Peyer's patch (tissue), 4 donors: ENCODE measurements at regions not wholly inside any gene's neighbourhood (a gene's known extent, or its start where the extent isn't known, plus 50 kb on each side); places are given as distances from the start of the nearest gene placed in this dataset.
"Not testable (repeated sequence)": the region's sequence is repeated elsewhere in the genome, so short reads cannot be mapped to it uniquely, and the experiment has no call there.

Experiments
- DNase-seq, 3 donors: peaks; one replicate each; pipeline ENCODE4 v3.0.0-alpha.2; 2017 to 2019
- H3K27ac ChIP-seq, 4 donors: fragments of 200-600 bp; sonication (generic); one replicate each; pipeline ENCODE4 v1.5.1; 2016 to 2019
- H3K27me3 ChIP-seq, 2 donors: fragments of 200-600 bp; sonication (generic); one replicate each; pipeline ENCODE4 v1.5.1; 2019
- H3K36me3 ChIP-seq, 3 donors: fragments of 200-600 bp; sonication (generic); one replicate each; pipeline ENCODE4 v1.5.1; 2016 to 2019
- H3K4me1 ChIP-seq, 4 donors: fragments of 200-600 bp; sonication (generic); one replicate each; pipeline ENCODE4 v1.5.1; 2016 to 2019
- H3K4me3 ChIP-seq, 4 donors: fragments of 200-600 bp; sonication (generic); 1 replicate in 3 of 4; 2 replicates in 1 of 4; pipeline ENCODE4 v1.5.1; 2016 to 2019; ENCODE audit warnings: mild to moderate bottlenecking in 1 of 4
- H3K9me3 ChIP-seq, 4 donors: fragments of 200-600 bp; sonication (generic); one replicate each; pipeline ENCODE4 v1.5.1; 2016 to 2019; ENCODE audit warnings: mild to moderate bottlenecking in 1 of 4
- POLR2A ChIP-seq, 2 donors: fragments of 450-650 bp; IDR thresholded peaks; one replicate each; pipeline ENCODE4 v1.5.1; 2017; ENCODE audit warnings: antibody characterized with exemption in 2 of 2, mild to moderate bottlenecking in 2 of 2, moderate library complexity in 2 of 2
- TF ChIP-seq, protein P1 (sequence below), 6 experiments: fragments of 450-650 bp in 4 of 6; fragments of 200-600 bp in 2 of 6; sonication (generic) in 1 of 6; IDR thresholded peaks; one replicate each; pipeline ENCODE4 v1.5.1; 2017 to 2019; ENCODE audit warnings: antibody characterized with exemption in 6 of 6, mild to moderate bottlenecking in 3 of 6, moderate library complexity in 1 of 6

DNA sequence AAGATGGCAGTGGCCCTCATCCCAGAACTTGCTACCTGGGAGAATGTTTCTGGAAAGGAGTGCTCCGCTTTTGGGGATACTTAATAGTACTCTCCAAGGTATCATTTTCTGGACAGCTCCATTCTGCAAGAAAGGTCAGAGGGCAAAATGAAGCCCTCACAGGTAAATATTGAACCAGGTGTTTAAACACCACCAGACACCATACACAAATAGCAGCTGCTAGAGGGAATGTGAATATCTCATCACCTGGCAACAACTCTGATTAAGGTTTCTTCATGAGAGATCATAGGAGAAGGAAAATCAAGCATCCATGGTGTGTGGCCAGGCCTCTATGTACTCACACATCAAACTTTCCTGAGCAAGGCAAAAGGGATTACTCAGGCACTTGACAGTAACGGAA, 226.1 kb upstream of the FAT3 start:
- no peaks in the 10 kb centered on the region for H3K4me1 ChIP-seq
- no peaks in the 10 kb centered on the region for H3K27me3 ChIP-seq
- no peak for DNase-seq
- H3K9me3 ChIP-seq, result no peaks in the 10 kb centered on the region
- H3K4me3 ChIP-seq, result no peak overlapping the region
- H3K36me3 ChIP-seq, result no peaks in the 10 kb centered on the region
- no peak overlapping the region for H3K27ac ChIP-seq
- TF ChIP-seq, protein P1, sequence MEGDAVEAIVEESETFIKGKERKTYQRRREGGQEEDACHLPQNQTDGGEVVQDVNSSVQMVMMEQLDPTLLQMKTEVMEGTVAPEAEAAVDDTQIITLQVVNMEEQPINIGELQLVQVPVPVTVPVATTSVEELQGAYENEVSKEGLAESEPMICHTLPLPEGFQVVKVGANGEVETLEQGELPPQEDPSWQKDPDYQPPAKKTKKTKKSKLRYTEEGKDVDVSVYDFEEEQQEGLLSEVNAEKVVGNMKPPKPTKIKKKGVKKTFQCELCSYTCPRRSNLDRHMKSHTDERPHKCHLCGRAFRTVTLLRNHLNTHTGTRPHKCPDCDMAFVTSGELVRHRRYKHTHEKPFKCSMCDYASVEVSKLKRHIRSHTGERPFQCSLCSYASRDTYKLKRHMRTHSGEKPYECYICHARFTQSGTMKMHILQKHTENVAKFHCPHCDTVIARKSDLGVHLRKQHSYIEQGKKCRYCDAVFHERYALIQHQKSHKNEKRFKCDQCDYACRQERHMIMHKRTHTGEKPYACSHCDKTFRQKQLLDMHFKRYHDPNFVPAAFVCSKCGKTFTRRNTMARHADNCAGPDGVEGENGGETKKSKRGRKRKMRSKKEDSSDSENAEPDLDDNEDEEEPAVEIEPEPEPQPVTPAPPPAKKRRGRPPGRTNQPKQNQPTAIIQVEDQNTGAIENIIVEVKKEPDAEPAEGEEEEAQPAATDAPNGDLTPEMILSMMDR (IDR thresholded peaks at IDR 0.05), result no peak
- no peak for TF ChIP-seq POLR2A (IDR thresholded peaks at IDR 0.05)

DNA sequence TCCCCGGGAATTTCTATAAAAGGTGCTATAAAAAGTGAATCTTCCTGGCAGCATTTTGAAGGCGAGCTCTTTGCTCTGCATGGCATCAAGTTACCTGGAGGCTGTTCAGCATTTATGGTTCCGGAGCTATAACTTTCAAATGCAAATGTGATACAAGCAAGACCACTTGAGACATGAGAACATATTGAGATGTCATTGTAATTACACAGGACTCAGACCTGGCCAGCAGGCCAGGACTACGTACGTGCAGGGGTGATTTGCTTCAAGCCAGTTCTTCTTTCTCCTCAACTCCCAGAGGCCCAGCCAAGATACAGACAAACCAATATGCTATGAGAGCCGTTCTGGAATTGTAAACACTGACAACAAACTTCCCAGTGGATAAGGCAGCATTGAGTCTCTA, 227.4 kb upstream of the FAT3 start:
- TF ChIP-seq POLR2A (IDR thresholded peaks at IDR 0.05), result no peak
- TF ChIP-seq, protein P1 (IDR thresholded peaks at IDR 0.05), result no peak
- Histone ChIP-seq H3K4me1 (no peaks in the 10 kb centered on the region), H3K27me3 (no peaks in the 10 kb centered on the region), H3K9me3 (no peaks in the 10 kb centered on the region), H3K36me3 (no peaks in the 10 kb centered on the region), H3K27ac (no peak overlapping the region), H3K4me3 (no peak overlapping the region)
- DNase-seq, result no peak

DNA sequence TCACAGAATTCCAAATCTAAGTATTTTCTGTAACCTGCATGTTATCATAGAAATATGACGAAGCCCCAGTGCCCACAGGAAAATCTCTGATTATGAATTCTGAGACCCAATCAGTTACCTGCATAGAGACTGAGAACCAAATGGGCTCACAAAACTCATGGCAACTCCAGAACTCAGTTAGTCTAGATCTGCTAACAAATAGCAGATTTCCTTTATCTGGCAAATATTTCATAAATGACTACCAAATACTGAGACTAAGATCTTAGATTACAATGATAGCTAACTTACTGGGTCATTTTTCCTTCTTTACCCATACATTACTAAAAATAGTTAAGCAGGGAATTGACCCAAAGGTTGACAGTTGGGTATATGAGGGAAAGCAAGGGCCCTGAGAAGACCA, 228.1 kb upstream of the FAT3 start:
- no peak for DNase-seq
- no peaks in the 10 kb centered on the region for H3K4me1 ChIP-seq
- H3K36me3 ChIP-seq, result no peaks in the 10 kb centered on the region
- no peak overlapping the region for H3K4me3 ChIP-seq
- no peak overlapping the region for H3K27ac ChIP-seq
- no peaks in the 10 kb centered on the region for H3K27me3 ChIP-seq
- no peaks in the 10 kb centered on the region for H3K9me3 ChIP-seq
- TF ChIP-seq, protein P1 (IDR thresholded peaks at IDR 0.05), result no peak
- no peak for TF ChIP-seq POLR2A (IDR thresholded peaks at IDR 0.05)

DNA sequence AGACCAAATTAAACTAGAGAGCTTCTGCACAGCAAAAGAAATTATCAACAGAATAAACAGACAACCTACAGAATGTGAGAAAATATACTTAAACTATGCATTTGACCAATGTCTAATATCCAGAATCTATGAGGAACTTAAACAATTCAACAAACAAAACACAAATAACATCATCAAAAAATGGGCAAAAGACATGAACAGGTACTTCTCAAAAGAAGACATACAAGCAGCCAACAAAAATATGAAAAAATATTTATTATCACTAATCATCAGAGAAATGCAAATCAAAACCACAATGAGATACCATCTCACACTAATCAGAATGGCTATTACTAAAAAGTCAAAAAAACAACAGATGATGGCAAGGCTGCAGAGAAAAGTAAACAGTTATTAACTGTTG, 236.2 kb upstream of the FAT3 start:
- not testable (repeated sequence) for DNase-seq, H3K27ac ChIP-seq, H3K4me1 ChIP-seq, H3K9me3 ChIP-seq, H3K27me3 ChIP-seq, H3K36me3 ChIP-seq, H3K4me3 ChIP-seq

DNA sequence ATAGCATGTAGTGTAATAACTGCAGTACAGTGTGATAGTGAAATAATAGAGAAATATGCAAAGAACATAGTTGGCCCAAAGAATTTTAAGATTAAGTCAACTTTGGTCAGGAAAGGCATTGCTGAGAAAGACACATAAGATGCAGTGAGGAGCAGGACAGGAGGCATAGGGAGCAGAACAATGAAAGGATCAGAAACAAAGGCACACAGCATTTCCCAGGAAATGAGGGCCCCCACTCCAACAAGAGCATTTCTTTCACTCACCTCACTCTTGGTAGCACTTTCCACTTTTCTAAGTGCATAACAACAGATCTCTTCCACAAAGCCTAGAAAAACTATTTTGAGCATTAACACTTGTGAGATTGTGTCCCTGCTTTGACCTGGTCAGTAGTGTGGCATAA, 238.4 kb upstream of the FAT3 start:
- Histone ChIP-seq H3K27me3 (no peaks in the 10 kb centered on the region), H3K9me3 (no peaks in the 10 kb centered on the region), H3K27ac (no peak overlapping the region), H3K4me3 (no peak overlapping the region), H3K4me1 (no peaks in the 10 kb centered on the region), H3K36me3 (no peaks in the 10 kb centered on the region)
- no peak for DNase-seq
- TF ChIP-seq POLR2A (IDR thresholded peaks at IDR 0.05), result no peak
- TF ChIP-seq, protein P1 (IDR thresholded peaks at IDR 0.05), result no peak

DNA sequence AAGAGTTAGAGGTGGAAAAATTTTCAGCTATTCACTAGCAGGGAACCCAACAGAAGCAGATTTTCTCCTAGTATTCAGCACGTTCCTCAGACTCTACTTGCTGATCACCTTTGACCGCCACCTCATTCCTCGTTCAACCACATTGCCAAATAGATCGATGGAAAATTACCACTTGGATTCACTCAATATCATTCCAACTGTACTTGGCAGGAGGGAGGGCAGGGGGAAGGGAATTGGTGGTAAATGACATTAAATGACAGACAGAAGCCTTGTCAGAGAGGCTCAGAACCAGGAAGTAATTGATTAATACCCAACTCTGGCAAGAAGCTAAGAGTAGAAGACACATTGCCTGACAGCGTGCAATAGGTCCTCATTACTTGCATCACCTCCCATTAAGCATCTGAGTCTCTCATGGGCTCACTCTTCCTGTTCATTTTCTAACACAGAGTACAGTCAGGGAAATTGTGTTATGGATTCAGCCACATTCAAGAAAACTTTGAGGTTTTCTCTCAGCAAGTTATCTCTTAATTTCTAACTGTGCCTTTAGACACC, 240.5 kb upstream of the FAT3 start:
- TF ChIP-seq POLR2A (IDR thresholded peaks at IDR 0.05), result no peak
- TF ChIP-seq, protein P1 (IDR thresholded peaks at IDR 0.05), result no peak
- no peaks in the 10 kb centered on the region for H3K36me3 ChIP-seq
- DNase-seq, result no peak
- H3K27ac ChIP-seq, result no peak overlapping the region
- H3K9me3 ChIP-seq, result no peaks in the 10 kb centered on the region
- H3K27me3 ChIP-seq, result no peaks in the 10 kb centered on the region
- no peak overlapping the region for H3K4me3 ChIP-seq
- no peaks in the 10 kb centered on the region for H3K4me1 ChIP-seq
